ENCODE measurements at regions not wholly inside any gene's neighbourhood (a gene's known extent, or its start where the extent isn't known, plus 50 kb on each side); places are given as distances from the start of the nearest gene placed in this dataset.

DNA sequence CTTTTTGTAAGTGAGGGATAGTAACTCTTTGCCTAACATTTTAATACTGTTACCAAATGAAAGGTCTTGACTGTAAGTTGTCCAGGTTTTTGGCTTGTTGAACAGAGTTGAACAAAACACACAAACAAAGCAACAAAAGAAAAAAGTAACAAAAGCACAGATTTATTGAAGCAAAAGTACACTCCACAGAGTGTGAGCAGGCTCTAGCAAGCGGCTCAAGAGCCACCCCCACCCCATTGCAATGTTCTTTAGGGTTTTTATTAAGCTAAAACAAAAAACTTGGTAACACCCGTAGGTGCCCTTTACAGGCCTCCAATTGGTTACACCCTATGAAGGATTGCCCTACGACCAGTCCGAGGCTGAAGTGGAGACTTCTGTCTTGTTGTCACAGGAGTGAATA, 197.4 kb upstream of the MAP3K1 start:
- DNase-seq, result no peak

DNA sequence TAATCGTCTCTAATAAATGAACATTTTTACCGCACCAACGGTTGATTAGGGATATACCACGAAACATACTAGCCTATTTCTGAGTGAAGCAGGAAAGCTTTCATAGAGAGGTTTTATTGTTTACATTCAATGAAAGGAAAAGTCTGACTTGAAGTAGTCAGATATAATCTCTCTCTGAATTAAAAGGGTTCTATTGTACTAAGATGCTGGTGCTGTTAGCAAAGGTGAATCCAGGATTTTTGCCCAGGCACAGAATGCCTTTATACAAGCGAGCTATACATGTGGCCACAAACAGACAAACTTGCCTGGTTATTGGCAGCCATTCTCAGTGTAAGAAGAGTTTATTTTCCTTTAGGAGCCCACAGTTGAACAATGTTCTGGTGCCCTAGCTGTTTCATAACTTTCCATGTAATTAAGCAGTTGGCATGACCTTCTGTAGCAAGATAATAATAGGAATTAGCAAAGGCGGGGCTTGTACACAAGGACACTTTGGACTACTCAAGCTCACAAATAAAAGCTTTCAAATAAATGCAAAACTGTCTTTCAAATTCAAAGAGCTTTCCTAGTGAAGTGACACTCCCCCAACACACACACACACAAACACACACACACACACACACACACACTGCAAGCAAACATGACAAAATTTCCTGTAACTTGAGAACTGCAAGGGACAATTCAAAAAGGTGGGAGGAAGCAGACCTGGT, 198.7 kb upstream of the MAP3K1 start:
- no peak for DNase-seq

DNA sequence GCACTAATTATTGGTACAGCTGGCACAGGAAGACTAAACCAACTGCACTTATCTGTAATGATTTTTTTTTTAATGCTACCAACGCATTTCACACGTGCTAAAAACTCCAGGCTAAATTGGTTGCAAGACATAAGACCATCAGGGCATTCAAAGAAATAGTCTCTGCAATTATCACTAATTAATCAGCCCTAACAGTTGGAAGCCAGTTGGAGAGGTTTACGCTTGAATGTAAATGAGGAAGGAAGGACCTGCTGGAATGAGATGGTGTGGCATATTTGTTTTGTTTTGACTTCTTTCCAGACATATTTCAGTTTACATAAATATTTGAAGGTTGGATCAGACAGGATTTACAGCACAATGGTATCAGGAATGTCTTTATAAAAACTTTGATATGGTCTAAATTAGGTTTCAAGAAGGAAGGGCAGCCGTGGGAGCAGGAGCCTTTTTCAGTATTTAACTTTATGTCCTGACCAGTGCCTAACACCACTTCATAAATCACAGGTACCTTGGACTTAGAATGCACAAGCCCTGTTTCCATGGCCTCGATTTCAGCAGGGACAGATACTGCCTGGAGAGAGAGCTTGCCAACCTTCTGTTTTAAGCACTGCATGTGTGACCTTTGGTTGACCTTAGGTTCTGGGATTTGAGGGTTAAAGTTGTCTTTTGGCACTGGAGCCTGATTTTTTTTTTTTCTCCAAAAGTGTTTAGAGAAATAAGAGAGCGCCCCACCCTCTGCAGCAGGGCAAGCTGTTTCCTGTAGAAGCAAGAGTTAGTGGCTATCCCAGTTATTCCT, 199.8 kb upstream of the MAP3K1 start:
- no peak for DNase-seq

DNA sequence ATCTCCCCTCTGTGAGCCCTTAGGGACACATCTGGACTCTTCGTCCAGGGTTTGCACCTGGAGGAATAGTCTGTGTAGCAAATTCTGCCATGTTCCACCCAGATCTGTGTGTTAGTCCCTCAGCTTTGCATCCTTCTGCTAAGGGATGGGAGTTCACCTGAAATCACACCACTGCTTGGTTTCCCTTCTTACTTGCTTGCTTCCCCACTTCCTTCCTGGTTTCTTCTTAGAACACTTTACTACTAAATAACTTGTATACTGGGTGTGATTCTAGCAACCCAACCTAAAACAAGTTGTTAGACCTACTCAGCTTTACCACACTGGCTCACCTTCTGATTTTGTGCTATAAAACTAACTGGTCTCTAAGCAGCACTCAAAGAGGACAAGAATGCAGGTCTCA, 202.6 kb upstream of the MAP3K1 start:
- no peak for DNase-seq

DNA sequence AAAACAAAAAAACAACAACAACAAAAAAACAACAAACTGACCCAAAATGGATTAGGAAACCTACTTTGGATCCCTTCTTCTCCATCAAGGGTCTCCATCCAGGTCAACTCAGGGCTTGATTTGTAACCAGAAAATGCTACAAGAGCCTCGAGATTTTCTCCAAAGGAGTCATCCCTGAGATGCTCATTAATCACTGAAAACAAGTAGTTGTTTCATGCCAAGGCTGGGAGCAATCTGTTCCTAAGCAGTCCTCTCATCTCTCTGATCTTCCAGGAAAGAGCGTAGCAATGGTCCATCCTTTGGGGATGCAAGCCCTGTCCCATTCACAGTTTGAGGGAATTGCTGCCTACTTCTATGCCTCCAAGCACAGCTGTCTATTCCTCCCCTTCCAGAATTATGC, 203.0 kb upstream of the MAP3K1 start:
- DNase-seq, result no peak

DNA sequence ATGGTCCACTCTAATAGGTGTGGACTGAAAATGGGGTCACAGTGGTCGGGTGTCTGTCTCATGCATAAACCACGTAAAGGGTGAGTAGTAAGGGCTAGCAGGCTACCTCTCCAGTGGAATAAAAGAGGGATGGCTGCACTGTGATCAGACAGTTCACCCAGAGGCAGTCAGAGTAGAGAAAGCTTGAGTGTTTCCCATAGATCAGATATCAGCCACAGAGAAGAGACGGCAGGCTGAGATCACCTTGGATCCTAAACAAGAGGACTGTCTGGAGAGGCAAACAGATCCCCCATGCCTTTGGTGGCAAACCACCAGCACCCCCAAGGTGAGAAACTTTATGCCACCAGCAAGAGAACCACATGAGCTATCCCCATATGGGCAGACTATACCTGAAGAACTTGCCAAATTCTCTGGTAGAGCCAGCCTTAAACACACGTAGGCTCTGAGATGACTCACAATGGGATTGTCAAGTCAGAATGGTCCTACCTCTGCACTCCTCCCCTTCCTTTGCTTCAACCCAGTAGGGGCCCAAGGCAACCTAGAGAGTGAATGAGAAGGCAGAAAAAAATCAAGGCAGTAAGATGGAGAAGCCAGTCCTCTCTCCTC, 205.2 kb upstream of the MAP3K1 start:
- DNase-seq, result no peak

DNA sequence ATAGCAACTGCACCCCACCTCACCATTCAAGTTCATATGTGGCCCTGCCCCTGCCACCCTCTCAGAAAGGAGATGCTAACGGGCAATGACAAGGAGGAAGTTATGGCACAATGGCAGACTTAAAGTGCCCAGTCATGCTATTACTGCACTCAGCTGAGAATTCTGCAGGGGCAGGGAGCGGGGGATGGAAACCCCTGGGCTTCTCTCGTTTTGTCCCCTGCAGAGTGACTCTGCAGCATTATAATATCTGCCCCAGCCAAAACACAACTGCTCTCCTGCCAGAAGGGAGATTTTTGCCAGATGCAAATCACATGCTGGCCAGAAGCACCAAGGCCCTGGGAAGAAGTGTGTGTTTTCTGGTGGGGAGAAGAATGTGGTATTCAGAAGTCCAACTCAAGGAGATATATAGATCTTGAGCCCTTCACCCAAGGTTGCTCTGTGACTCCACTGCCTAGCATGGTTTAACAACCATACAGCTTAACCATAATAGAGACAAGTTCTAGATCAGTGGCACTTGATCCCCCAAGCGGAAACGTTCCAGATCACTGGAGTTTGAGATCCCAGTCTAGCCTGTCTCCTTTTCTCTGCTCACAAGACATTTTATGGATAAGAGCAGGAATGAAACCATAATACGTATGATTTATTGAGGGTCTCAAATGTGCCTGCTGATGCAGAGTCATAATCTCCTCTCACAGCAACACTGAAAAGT, 207.0 kb upstream of the MAP3K1 start:
- no peak for DNase-seq

DNA sequence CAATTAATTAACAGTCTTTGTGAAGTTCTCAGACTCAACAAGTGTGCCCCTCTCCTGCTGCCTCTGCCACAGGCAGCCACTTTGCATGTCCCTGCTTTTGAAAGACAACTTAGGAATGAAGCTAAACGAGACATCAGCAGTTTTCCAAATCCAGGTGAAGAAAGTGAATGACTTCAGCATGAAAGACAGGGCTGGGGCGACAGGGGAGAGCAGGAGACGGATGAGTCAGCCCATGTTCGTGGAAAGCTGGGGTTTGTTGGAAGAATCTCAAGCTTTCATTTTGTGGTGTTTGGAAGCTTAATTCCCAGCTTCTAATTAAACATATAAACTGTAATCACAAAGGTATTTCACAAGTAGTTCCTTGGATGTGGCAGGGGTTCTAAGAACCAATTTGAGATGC, 207.8 kb upstream of the MAP3K1 start:
- DNase-seq, result no peak

DNA sequence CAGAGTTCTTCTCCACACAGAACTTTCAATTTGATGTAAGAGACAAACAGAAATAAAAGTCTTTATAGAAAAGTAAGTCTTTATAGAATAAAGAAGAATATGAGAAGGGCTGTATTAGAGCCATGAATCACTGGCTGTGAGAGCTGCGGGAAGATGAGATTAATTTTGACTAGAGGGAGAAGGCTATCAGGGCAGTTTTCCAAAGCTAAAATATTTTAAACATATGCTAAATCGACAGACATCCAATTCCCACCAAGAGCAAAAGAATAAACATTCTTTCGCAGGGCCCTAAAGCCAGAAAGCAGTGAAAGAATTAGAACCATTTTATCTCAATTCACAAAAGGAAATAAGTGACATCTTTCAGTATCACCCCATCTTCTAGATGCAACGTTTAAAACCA, 208.3 kb upstream of the MAP3K1 start:
- no peak for DNase-seq

DNA sequence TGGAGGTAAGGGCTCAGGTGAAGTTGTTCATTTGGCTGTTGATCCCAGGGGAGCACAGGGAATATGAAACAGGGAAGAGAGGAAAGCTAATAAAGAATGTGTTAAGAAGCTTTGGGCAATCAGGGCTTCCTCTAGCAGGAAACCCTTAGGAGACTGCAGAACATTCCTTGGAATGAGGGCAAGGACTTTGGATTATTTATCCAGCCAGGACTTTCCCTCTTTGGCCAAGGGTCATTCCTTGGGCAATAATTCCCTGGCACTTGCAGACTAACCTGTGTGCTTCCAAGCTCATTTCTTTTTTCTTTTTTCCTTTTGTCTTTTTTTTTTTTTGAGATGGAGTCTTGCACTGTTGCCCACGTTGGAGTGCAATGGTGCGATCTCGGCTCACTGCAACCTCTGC, 209.2 kb upstream of the MAP3K1 start:
- DNase-seq, result no peak

DNA sequence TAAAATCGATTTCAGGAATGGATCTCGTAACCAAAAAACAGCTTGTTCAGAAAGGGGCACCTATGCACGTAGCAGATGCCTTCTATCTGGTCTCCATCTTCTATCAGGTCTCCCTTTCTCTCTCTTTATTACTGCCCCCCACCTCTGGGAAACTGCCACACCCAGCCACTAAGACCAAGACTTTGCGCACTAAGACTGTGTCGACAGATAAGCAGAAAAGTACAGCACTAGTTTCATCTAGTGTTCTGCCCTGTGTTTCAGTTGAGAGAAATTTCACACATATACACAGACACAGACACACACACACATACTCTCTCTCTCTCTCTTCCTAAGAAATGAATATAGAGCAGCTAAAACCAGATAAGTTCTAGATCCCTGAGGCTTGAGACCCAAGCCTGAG, 210.1 kb upstream of the MAP3K1 start:
- DNase-seq, result no peak

DNA sequence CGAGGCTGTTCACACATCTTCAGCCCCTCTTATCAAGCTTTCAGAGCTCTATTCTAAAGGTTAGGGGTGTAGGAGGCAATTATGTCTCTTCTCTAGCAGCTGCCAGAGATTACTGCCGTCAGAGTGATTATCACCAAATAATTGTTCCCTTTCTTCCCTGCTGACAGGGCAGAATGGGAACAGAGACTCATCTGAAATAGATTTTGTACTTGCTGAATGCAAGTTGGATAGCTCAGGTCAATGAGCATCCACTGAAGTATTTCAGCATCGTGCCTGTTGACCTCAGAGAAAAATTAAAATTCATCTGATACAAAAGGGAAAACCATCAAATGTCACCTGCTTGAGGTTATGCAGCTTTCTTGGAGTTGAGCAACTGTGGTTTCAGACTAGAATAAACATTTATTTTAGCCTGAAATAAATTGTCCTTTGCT, 213.7 kb upstream of the MAP3K1 start:
- no peak for DNase-seq

DNA sequence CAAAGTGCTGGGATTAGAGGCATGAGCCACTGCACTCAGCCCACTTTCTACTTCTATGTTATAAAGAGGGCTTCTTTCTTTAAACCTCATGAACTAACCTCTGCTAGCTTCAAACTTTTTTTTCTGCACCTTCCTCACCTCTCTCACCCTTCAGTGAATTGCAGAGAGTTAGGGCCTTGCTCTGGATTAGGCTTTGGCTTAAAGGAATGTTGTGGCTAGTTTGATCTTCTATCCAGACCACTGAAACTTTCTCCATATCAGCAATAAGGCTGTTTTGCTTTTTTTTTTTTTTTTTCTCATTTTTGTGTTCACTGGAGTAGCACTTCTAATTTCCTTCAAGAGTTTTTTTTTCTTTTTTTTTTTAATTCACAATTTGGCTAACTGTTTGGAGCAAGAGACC, 216.4 kb upstream of the MAP3K1 start:
- DNase-seq, result no peak

DNA sequence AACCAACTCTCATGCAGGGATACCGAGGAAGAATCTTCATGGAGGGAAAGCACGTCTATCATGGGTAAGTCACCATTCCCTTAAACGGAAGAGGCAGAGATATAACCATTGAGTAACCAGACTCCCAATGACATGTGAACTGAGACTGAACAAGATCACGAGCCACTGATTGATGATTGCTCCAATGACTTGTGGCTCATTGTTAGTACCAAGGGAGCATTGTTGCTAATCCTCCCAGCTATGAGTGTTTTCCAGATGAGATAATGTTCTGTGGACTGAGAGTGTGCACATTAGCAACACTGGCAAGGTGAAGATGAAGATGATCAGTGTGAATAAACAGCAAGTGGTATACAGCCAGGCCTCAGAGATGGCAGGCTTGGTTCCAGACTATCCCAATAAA, 219.2 kb upstream of the MAP3K1 start:
- DNase-seq, result no peak

DNA sequence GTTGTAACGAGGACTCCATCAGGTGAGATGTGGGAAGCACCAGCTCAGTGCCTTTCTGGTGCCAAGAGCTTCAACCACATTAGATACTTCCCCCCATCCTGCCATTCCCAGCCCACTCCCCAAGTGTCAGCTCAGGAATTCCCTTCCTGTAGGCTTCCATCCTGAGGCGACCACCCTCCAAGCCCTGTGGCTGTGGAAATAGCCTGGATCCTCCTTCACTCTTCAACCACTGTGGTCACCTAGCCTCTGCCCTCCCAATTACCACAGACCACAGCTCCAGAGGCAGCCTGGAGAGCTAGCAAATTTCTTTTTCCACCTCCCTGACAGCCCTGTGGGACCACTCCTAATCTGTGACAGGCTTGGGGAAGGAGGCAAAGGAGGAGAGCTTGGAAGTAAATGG, 219.8 kb upstream of the MAP3K1 start:
- no peak for DNase-seq

DNA sequence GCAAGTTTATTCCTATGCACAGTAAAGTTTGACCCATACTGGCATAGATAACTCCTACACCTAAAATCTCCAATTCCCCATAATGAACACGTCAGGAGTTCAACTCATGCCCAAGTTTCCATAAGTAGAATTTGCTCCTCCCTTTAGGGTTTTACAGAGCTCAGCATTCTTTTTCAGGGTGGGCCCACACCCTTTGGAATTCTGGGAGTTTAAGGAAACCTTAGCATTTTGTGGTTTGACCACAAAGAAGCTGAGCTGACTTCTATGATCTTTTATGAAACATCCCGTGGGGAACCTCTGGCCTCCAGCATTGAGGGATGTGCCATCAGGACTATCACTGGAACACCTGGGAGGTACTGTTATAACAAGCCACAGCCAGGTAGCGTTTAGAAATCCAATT, 220.6 kb upstream of the MAP3K1 start:
- DNase-seq, result no peak

DNA sequence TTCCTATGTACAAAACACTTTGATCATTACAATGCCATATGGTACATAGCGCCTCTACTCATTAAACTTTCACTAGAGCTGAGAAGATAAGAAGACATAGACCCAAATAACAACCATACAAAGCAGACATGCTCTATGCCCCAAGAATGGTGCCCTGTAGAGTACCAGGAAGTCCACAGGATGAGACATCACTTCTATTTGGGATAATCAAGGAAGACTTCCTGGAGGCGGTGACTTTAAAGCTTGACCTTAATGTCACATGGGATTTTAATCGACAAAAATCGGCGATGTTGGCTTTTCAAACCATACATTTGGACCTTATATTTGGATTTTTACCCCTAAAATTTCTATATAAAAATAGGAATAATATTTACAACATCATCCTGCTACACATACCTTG, 224.3 kb upstream of the MAP3K1 start:
- DNase-seq, result no peak

DNA sequence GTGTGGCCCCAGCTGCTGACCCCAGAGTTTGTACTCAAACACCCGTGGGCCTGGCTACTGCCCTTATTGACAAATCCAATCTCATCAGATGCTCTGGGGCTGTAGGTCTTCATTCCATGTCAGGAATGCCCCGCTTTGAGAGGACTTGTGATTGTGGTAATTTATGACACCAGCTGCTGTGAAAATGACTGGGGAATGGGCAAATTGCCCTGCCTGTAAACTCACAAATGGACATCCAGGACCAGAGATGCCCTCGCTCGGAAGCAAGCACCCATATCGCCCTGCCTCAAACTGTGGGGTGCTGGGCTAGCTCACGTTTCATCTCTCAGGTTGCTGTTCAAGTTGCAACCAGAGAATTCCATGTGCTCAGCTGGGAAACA, 225.9 kb upstream of the MAP3K1 start:
- no peak for DNase-seq

DNA sequence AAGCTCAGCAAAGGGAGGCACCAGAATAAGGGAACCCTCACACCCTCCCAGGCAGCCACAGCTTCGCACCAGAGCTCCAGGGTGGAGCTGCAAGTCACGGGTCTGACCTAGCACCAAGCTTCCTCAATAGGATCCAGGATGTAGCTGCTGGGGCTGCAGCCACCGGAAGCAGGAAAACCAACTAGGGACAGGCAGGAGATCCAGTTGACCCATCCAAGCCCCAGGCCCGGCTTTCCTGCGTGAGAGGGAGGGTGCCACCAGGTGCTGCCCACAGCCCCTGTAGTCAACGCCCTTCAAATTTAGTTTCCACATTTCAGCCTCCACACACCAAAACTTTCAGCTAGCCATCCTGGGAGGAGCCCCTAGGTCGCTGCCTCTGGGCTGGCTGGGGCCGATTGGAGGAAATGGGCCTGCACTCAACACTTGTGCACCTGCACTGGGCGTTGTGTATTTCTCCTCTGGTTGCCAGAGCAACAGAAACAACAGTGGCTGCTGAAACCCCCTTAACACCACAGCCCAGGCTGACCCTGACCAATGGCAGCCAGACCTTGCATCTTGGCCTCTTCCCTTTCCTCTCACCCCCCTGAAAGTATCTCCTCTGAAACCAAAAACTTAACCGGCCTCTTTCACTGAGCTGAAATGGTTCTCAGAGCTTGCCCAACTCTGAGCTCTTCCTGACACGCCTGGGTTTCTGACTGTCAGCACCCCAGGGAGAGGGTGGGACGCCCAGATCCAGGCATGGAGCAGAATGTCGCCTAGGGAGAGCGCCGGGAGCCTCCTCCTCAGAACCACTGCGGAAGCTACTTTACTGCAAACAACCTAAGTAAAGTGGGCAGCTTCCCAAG, 226.5 kb upstream of the MAP3K1 start:
- DNase-seq, result no peak

DNA sequence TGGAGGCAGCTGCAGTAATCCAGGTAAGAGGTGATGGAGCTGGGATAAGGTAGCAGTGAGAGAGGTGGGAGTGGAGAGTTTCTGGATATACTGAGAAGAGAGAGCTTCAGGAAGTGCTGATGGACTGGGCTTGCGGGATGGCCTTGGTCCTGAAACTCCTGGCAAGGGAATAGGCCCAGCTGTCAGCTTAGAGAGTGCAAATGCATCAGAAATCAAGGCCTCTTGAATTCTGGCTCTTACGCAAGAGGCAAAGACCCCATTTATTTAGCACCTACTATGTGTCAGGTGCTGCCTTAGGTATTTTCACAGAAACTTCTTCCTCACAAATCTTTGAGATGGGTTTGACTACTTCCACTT, 227.2 kb upstream of the MAP3K1 start:
- DNase-seq, result no peak

DNA sequence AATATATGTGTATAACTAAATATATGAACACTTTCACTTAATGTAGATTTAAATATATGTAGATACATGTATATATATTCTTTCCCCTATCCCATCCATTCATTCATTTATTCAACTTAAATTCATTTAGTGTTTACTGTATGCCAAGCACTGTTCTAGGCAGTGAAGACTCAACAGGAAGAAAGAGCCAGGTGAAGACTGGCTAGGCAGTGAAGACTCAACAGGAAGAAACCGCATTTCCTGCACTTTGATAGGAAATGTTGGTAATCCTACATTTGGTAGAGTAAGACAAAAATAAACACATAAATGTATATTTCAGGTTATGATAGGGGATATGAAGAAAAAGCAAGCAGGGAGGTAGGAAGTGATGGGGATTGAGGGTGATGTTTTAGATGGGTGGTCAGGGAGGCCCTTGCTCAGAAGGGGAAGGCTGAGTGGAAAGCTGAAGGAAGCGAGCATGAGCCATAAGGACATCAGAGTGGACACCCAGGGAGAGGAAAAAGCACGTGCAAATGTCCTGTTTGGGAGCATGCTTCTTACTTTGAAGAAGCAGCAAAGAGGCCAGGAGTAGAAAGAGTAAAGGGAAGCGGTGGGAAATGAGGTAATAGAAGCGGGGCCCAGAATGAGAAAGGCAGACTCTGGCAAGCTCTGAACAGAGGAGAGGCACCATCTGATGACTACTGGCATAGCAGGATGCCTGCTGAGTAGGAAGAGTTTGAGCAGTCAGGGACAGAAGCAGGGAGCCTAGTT, 227.8 kb upstream of the MAP3K1 start:
- no peak for DNase-seq
